H9 (cell line): ENCODE measurements at regions not wholly inside any gene's neighbourhood (a gene's known extent, or its start where the extent isn't known, plus 50 kb on each side); places are given as distances from the start of the nearest gene placed in this dataset.
A peak's percentile ranks its signal among the peaks of the same experiment; 100 is the strongest.

ENCODE experiments used
- DNase-seq: peaks from one replicate; pipeline ENCODE4 v3.0.0-alpha.2; 2017
- H2AFZ ChIP-seq: one replicate; pipeline ENCODE4 v1.6.1; 2013; ENCODE audit warnings: mild to moderate bottlenecking, low read length, control low read depth, moderate library complexity
- H2AK5ac ChIP-seq: 2 replicates; pipeline ENCODE4 v1.6.1; 2013; ENCODE audit warnings: low read length, control low read depth, mixed read lengths; ENCODE audit not compliant: insufficient read length
- H2BK120ac ChIP-seq: one replicate; pipeline ENCODE4 v1.6.1; 2013; ENCODE audit warnings: low read depth, mild to moderate bottlenecking, low read length, control low read depth, inconsistent platforms; ENCODE audit not compliant: poor library complexity, severe bottlenecking
- H2BK12ac ChIP-seq: 2 replicates; pipeline ENCODE4 v1.6.1; 2013; ENCODE audit warnings: low read length, control low read depth, mixed read lengths, low read depth; ENCODE audit not compliant: insufficient read length
- H2BK15ac ChIP-seq: 2 replicates; pipeline ENCODE4 v1.6.1; 2013; ENCODE audit warnings: low read depth, low read length, control low read depth
- H2BK20ac ChIP-seq: one replicate; pipeline ENCODE4 v1.6.1; 2013; ENCODE audit warnings: low read depth, mild to moderate bottlenecking, low read length, control low read depth, inconsistent platforms; ENCODE audit not compliant: poor library complexity, severe bottlenecking
- H2BK5ac ChIP-seq: 2 replicates; pipeline ENCODE4 v1.6.1; 2013; ENCODE audit warnings: low read length, control low read depth, mixed read lengths; ENCODE audit not compliant: insufficient read length
- H3K14ac ChIP-seq: 2 replicates; pipeline ENCODE4 v1.6.1; 2013; ENCODE audit warnings: low read length, control low read depth; ENCODE audit not compliant: insufficient read depth
- H3K18ac ChIP-seq: 2 replicates; pipeline ENCODE4 v1.6.1; 2013; ENCODE audit warnings: low read depth, mild to moderate bottlenecking, mixed read lengths, low read length, control low read depth; ENCODE audit not compliant: insufficient read length
- H3K23ac ChIP-seq: 2 replicates; pipeline ENCODE4 v1.6.1; 2013; ENCODE audit warnings: low read length, control low read depth, mixed read lengths, low read depth; ENCODE audit not compliant: insufficient read length
- H3K23me2 ChIP-seq: 2 replicates; pipeline ENCODE4 v1.6.1; 2013; ENCODE audit warnings: low read depth, mild to moderate bottlenecking, mixed read lengths, low read length, control low read depth; ENCODE audit not compliant: insufficient read length, poor library complexity, severe bottlenecking
- H3K27ac ChIP-seq: 2 replicates; pipeline ENCODE4 v1.5.1; 2013; ENCODE audit warnings: low read length, control low read depth, mixed read lengths, low read depth; ENCODE audit not compliant: insufficient read length
- H3K27me3 ChIP-seq: 2 replicates; pipeline ENCODE4 v1.6.1; 2013; ENCODE audit warnings: low read length, control low read depth, inconsistent platforms; ENCODE audit not compliant: insufficient read depth
- H3K4ac ChIP-seq: 2 replicates; pipeline ENCODE4 v1.6.1; 2013; ENCODE audit warnings: low read depth, mild to moderate bottlenecking, control low read depth, inconsistent platforms, low read length, moderate library complexity
- H3K4me1 ChIP-seq: 2 replicates; pipeline ENCODE4 v1.6.1; 2013; ENCODE audit warnings: low read length, control low read depth, inconsistent platforms; ENCODE audit not compliant: insufficient read depth
- H3K4me2 ChIP-seq: 2 replicates; pipeline ENCODE4 v1.6.1; 2013; ENCODE audit warnings: low read length, control low read depth, mixed read lengths; ENCODE audit not compliant: insufficient read length, insufficient read depth
- H3K56ac ChIP-seq: 2 replicates; pipeline ENCODE4 v1.6.1; 2013; ENCODE audit warnings: low read depth, mild to moderate bottlenecking, mixed read lengths, low read length, control low read depth; ENCODE audit not compliant: insufficient read length
- H3K79me1 ChIP-seq: 2 replicates; pipeline ENCODE4 v1.6.1; 2013; ENCODE audit warnings: low read depth, mild to moderate bottlenecking, moderate library complexity, low read length, control low read depth, inconsistent platforms; ENCODE audit not compliant: insufficient read depth, poor library complexity, severe bottlenecking
- H3K79me2 ChIP-seq: 2 replicates; pipeline ENCODE4 v1.6.1; 2013; ENCODE audit warnings: low read length, control low read depth, inconsistent platforms; ENCODE audit not compliant: insufficient read depth
- H3K9ac ChIP-seq: 2 replicates; pipeline ENCODE4 v1.6.1; 2013; ENCODE audit warnings: low read length, control low read depth, mixed read lengths; ENCODE audit not compliant: insufficient read length; ENCODE audit errors: extremely low read depth
- H3K9me3 ChIP-seq: one replicate; pipeline ENCODE4 v1.6.1; 2013; ENCODE audit warnings: low read depth, low read length, inconsistent platforms; ENCODE audit not compliant: control insufficient read depth
- H3T11ph ChIP-seq: one replicate; pipeline ENCODE4 v1.6.1; 2013; ENCODE audit warnings: mild to moderate bottlenecking, low read length, control low read depth, inconsistent platforms
- H4K20me1 ChIP-seq: one replicate; pipeline ENCODE4 v1.6.1; 2013; ENCODE audit not compliant: control insufficient read depth, insufficient read length, insufficient read depth
- H4K5ac ChIP-seq: 2 replicates; pipeline ENCODE4 v1.6.1; 2013; ENCODE audit warnings: low read depth, mild to moderate bottlenecking, mixed read lengths, low read length, control low read depth; ENCODE audit not compliant: insufficient read length
- H4K8ac ChIP-seq: replicated peaks from 2 replicates; pipeline ENCODE4 v1.6.1; 2013; ENCODE audit warnings: low read length, control low read depth, mixed read lengths, low read depth; ENCODE audit not compliant: insufficient read length
- H4K91ac ChIP-seq: 2 replicates; pipeline ENCODE4 v1.6.1; 2013; ENCODE audit warnings: low read depth, mild to moderate bottlenecking, moderate library complexity, mixed read lengths, low read length, control low read depth; ENCODE audit not compliant: insufficient read length
- H3K27ac Mint-ChIP-seq, 3 experiments: 2 replicates in 2 of 3; 3 replicates in 1 of 3; pipeline ENCODE4 v1.8.0; 2020 to 2021; ENCODE audit warnings: mixed read lengths in 3 of 3, mild to moderate bottlenecking in 1 of 3, moderate library complexity in 1 of 3
- H3K27me3 Mint-ChIP-seq: 2 replicates; pipeline ENCODE4 v1.8.0; 2021; ENCODE audit warnings: low read depth, mild to moderate bottlenecking, moderate library complexity, mixed read lengths
- H3K36me3 Mint-ChIP-seq, 3 experiments: 2 replicates in 2 of 3; 3 replicates in 1 of 3; pipeline ENCODE4 v1.8.0; 2020 to 2021; ENCODE audit warnings: low read depth in 3 of 3, mixed read lengths in 3 of 3; ENCODE audit not compliant: insufficient read depth in 1 of 3
- H3K4me1 Mint-ChIP-seq, 2 experiments: 2 replicates each; pipeline ENCODE4 v1.8.0; 2020; ENCODE audit warnings: mixed read lengths in 2 of 2
- H3K4me3 Mint-ChIP-seq, 2 experiments: 2 replicates in 1 of 2; 3 replicates in 1 of 2; pipeline ENCODE4 v1.8.0; 2020 to 2021; ENCODE audit warnings: mild to moderate bottlenecking in 2 of 2, mixed read lengths in 2 of 2, moderate library complexity in 1 of 2
- H3K9me3 Mint-ChIP-seq, 2 experiments: 2 replicates in 1 of 2; 3 replicates in 1 of 2; pipeline ENCODE4 v1.8.0; 2020; ENCODE audit warnings: mild to moderate bottlenecking in 2 of 2, mixed read lengths in 2 of 2, moderate library complexity in 1 of 2
- CTCF ChIP-seq: fragments of 200-600 bp; sonication (generic); conservative IDR thresholded peaks from 3 replicates; pipeline ENCODE4 v1.8.0; 2021; ENCODE audit warnings: antibody characterized with exemption, mild to moderate bottlenecking
- WGBS: extraction: QIAGEN DNeasy Blood & Tissue Kit; methylation state at CpG from one replicate; pipeline ENCODE4 v1.1.7; 2013; ENCODE audit warnings: missing lambda C conversion rate, low lambda C conversion rate, mixed read lengths; ENCODE audit not compliant: insufficient read length; ENCODE audit errors: extremely low coverage; 5-methylcytosine and 5-hydroxymethylcytosine counted together

GRCh38 chr12:89040146-89040964, 311.9 kb downstream of the DUSP6 start:
- Histone ChIP-seq H3K23me2 (no peaks in the 10 kb centered on the region), H4K8ac (no peak overlapping the region), H2BK12ac (no peak overlapping the region), H3K9me3 (no peaks in the 10 kb centered on the region), H3K18ac (no peak overlapping the region), H3K4me2 (no peak overlapping the region), H4K5ac (no peak overlapping the region), H3K14ac (no peak overlapping the region; the same call in 1 of the 2 replicates), H3K27me3 (no peaks in the 10 kb centered on the region), H4K20me1 (no peaks in the 10 kb centered on the region), H3K4me1 (no peaks in the 10 kb centered on the region), H2BK120ac (no peak overlapping the region), H3K79me2 (no peaks in the 10 kb centered on the region), H3K27ac (no peak overlapping the region), H4K91ac (no peak overlapping the region), H3K56ac (no peak overlapping the region), H2BK5ac (no peak overlapping the region), H2AFZ (no peak overlapping the region), H3K79me1 (no peaks in the 10 kb centered on the region), H2BK15ac (no peak overlapping the region), H2BK20ac (no peak overlapping the region), H3T11ph (no peak overlapping the region), H3K9ac (no peak overlapping the region), H3K4ac (no peak overlapping the region), H2AK5ac (no peak overlapping the region), H3K23ac (no peak overlapping the region)
- Mint-ChIP-seq H3K27ac (no peak overlapping the region), H3K4me3 (no peak overlapping the region), H3K27me3 (peaks cover 2% of the 10 kb centered on the region; the same call in 1 of the 2 replicates), H3K4me1 (peaks cover 4 to 6% of the 10 kb centered on the region in 2 experiments), H3K36me3 (no peaks in the 10 kb centered on the region), H3K9me3 (no peaks in the 10 kb centered on the region)
- WGBS = no CpG with 5 or more reads among the region's 10 CpGs
- TF ChIP-seq CTCF = no peak
- DNase-seq = peak; percentile 55
